EL (cell line): ENCODE measurements at regions not wholly inside any gene's neighbourhood (a gene's known extent, or its start where the extent isn't known, plus 50 kb on each side); places are given as distances from the start of the nearest gene placed in this dataset.
A peak's percentile ranks its signal among the peaks of the same experiment; 100 is the strongest.

Source experiments
- DNase-seq: peaks from one replicate; pipeline ENCODE4 v3.0.0-alpha.2; 2016

- no peak for DNase-seq
Measured at GRCh38 chr4:166498546-166498945, 625.5 kb downstream of the TLL1 start.

GRCh38 chr4:166499820-166500219 lies 626.8 kb downstream of the TLL1 start:
- no peak for DNase-seq

GRCh38 chr4:166501941-166502382 lies 628.9 kb downstream of the TLL1 start:
- no peak for DNase-seq

- no peak for DNase-seq
Measured at GRCh38 chr4:166502660-166503059, 629.6 kb downstream of the TLL1 start.

GRCh38 chr4:166506051-166506450 lies 633.0 kb downstream of the TLL1 start:
- DNase-seq = no peak

GRCh38 chr4:166512267-166512666 lies 639.2 kb downstream of the TLL1 start:
- no peak for DNase-seq

- no peak for DNase-seq
Measured at GRCh38 chr4:166518315-166518714, 645.3 kb downstream of the TLL1 start.

- DNase-seq = no peak
Measured at GRCh38 chr4:166518776-166519175, 645.7 kb downstream of the TLL1 start.

GRCh38 chr4:166519774-166520173 lies 646.7 kb downstream of the TLL1 start:
- no peak for DNase-seq

GRCh38 chr4:166527500-166527899 lies 654.5 kb downstream of the TLL1 start:
- DNase-seq = peak; percentile 56

- DNase-seq = no peak
Measured at GRCh38 chr4:166531703-166532102, 658.7 kb downstream of the TLL1 start.

GRCh38 chr4:166535865-166536264 lies 662.8 kb downstream of the TLL1 start:
- no peak for DNase-seq

GRCh38 chr4:166538491-166539005 lies 665.5 kb downstream of the TLL1 start:
- peak; percentile 9 for DNase-seq

GRCh38 chr4:166546009-166546408 lies 673.0 kb downstream of the TLL1 start:
- DNase-seq = no peak

- DNase-seq = no peak
Measured at GRCh38 chr4:166577639-166578038, 656.7 kb downstream of the SPOCK3 start.

- DNase-seq = no peak
Measured at GRCh38 chr4:166585491-166585890, 648.8 kb downstream of the SPOCK3 start.

- DNase-seq = peak; percentile 48
Measured at GRCh38 chr4:166594326-166594946, 639.9 kb downstream of the SPOCK3 start.

- no peak for DNase-seq
Measured at GRCh38 chr4:166600264-166600663, 634.0 kb downstream of the SPOCK3 start.

GRCh38 chr4:166602068-166602467 lies 632.2 kb downstream of the SPOCK3 start:
- DNase-seq = no peak

GRCh38 chr4:166622425-166622977 lies 611.8 kb downstream of the SPOCK3 start:
- DNase-seq = peak; percentile 26

GRCh38 chr4:166625018-166625637 lies 609.2 kb downstream of the SPOCK3 start:
- no peak for DNase-seq

- DNase-seq = no peak
Measured at GRCh38 chr4:166628454-166628853, 605.8 kb downstream of the SPOCK3 start.

GRCh38 chr4:166635367-166635766 lies 598.9 kb downstream of the SPOCK3 start:
- no peak for DNase-seq

- DNase-seq = no peak
Measured at GRCh38 chr4:166637816-166638215, 596.5 kb downstream of the SPOCK3 start.
